DND-41 (cell line): ENCODE measurements at regions not wholly inside any gene's neighbourhood (a gene's known extent, or its start where the extent isn't known, plus 50 kb on each side); places are given as distances from the start of the nearest gene placed in this dataset.

Experiments
- CTCF ChIP-seq: IDR thresholded peaks from 2 replicates; pipeline ENCODE4 v1.5.1; 2012; ENCODE audit warnings: borderline replicate concordance, low read length, moderate library complexity, mild to moderate bottlenecking; ENCODE audit not compliant: poor library complexity, severe bottlenecking; ENCODE audit errors: extremely low read depth
- EZH2 ChIP-seq: IDR thresholded peaks from 3 replicates; pipeline ENCODE4 v1.6.1; 2012; ENCODE audit warnings: borderline replicate concordance, low read depth, mild to moderate bottlenecking, moderate library complexity, low read length, inconsistent platforms; ENCODE audit not compliant: severe bottlenecking

GRCh38 chr11:112610494-112610893, 349.8 kb upstream of the PLET1 start:
- TF ChIP-seq CTCF (no peak), EZH2 (no peak)
